HG03139 (cell line): ENCODE measurements at regions not wholly inside any gene's neighbourhood (a gene's known extent, or its start where the extent isn't known, plus 50 kb on each side); places are given as distances from the start of the nearest gene placed in this dataset.

Experiments used
- ATAC-seq: cut with Tn5 transposase; IDR thresholded peaks from one replicate; pipeline ENCODE4 v1.9.1; 2021; ENCODE audit not compliant: unreplicated experiment

DNA sequence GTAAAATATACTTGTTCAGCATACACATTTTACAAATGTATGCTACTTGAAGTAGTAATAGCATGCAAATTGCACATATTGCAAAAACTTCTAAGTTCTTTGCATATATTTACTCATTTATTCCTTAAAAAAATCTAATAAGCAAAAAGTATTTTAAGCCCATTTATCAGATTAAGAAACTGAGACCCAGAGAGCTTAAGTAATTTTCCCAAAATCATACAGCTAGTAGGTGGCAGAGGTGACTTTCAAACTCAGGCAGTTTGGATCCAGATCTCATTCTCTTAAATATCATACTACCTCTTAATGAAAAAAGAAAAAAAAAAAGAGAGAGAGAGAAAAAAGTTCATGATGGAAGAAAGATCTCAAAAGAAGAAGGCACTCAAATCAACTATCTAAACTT lies 157.9 kb downstream of the RPS12 start:
- ATAC-seq = no peak

DNA sequence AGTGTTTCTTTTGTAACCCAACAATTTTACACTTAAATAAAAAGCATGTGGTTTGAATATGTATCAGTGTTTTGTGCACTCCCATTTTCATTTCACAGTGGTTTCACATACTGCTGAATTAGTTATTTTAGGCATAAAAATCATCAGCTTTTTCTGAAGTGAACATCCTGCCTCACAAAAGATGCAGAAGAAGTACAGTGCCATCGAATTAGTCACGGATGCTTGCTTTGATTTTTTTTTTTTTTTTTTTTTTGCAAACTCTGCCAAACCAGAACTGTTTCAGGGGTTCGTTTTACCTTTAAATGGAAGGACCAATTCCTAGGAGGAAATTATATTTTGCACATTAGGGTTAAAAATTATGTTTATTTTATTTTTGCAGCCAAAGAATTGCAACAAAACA lies 158.6 kb downstream of the RPS12 start:
- no peak for ATAC-seq

DNA sequence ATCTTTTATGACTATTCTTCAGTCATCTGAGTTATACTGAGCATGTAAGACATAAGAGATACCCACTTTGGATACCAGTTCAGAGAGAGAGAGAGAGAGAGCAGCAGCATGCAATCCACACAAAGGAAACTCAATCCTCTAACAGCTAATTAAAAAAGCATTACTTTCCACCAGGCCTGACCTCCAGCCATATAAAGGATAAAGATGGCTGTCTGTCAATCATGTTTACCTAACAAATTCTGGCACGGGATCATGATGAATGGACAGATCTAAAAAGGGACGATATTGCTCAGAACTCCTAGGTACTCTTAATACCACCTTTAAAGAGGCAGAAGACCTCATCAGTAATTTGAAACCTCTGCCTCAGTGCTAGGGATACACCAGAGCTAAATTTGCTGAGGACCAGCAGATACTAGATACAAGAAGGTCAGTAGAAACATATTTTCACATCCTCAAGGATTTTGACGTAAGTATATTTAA lies 159.2 kb downstream of the RPS12 start:
- ATAC-seq = no peak

DNA sequence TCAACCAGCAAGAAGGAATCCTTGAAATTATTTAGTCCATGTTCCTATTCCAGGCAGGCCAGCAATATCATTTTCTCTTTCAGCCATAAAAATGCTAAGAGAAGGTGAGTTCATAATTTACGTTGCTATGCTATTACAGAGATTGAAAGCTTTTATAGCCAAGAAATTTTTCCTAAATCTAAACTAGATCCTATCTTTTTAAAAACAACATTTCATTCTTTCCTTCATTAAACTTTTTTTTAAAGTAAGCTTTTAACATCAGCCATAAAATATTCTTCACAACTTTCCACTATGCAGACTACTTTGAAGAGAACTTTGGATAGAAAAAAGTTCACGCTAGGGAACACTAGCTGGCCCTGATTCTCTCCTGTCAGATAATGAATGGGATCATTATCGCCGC lies 159.8 kb downstream of the RPS12 start:
- ATAC-seq = no peak

DNA sequence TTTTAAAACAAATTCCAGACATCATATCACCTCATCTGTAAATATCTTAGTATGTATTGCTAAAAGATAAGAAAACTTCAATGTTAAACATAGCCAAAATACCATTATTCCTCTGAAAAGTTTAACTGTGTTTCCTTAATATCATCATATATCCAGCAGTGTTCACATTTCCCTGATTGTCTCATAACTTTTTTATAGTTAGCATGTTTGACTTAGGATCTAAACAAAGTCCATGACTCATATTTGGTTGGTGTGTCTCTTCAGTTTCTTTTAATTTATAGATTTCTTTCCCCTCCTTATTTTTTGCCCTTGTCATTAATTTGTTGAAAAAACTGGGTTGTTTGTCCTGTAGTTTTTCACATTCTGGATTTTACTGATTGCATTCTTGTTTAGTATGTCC lies 163.0 kb downstream of the RPS12 start:
- ATAC-seq = no peak

DNA sequence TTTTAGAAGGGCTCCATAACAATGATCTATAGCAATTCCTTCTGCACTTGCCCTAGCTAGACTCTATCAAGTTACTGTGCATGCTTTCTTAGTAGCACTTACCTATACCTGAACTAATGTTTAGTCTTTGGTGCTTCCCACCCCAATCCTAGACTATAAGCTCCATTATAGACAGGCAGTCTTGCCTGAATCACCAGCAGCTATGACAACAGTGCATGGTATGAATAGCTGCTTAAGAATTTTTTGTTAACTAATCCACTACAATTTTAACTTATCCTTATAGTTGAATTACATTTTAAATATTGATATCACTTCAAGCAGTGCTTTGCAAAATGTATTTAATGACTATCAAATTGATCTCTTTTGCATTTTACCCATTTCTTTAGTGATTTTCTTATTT lies 164.3 kb downstream of the RPS12 start:
- ATAC-seq = no peak

DNA sequence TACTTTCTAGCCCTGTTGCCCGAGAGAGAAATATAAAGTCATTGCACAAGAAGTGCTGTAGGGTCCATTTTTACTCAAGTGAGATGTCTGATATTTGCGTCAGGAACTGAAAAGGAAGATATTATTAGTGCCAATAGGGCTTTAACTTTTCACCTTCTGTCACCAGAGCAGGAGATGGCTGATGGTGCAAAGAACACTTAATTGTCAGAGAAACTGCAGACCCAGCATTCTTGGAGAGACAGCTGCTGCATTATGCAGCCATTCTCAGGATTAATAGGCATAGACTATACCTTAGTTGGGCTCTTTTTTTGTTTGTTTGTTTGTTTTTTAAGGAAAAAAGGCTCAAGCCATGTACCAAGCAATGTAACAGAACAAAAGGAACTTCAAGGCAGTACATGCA lies 179.4 kb downstream of the RPS12 start:
- no peak for ATAC-seq

DNA sequence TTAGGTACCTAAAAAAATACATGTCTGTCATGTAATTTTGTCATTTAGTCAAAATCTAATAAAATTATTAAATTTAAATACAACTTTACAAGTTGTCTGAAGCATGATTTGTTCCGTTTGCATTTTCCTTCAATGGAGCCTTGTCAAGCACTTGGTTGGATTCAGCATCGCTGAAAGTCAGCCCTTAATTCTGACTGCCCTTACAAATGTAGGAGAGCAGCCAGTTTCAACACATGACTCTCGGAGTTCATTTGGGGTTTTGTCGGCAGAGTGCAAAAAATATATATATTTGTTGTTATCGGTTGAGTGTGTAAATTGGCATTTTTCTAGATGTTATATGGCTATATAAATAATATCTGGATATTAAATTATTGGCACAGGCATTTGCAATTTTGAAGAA lies 180.6 kb downstream of the RPS12 start:
- no peak for ATAC-seq

DNA sequence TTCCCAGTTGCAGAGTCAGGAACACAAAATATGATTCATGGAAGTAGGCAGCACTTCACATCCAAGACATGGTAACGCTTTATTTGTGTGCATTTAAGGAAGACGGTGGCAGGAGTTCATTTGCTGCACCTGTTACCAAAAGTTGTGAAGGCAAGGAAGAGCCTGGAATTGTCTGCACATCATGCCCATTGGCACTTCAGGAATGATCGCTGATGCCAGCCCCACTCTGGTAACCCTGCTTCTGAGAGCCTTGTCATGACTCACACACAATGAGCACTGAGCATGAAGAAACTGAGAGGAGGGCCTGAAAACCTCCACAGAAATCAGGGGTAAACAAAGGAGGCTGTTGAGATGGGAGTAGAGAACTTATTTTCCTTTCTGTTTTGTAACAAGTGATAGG lies 181.1 kb downstream of the RPS12 start:
- ATAC-seq = no peak

DNA sequence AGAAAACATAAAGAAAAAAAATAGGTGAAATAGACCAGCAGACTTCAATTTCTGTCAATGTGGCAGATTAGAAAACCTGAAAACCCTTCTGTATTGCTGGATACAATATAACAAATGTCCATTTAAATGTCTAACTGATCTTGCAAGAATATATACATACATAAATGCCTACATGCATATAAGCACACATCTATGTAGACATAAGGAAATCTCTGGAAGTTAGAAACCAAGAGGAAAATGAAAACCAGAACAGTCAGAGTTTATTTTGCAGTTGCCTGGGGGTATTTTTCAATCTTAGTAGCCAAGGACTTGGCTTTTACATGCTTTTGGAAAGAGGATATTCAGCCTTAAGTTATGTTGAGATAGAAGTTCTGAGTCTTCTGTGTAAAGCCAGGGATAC lies 184.0 kb downstream of the RPS12 start:
- ATAC-seq = no peak

DNA sequence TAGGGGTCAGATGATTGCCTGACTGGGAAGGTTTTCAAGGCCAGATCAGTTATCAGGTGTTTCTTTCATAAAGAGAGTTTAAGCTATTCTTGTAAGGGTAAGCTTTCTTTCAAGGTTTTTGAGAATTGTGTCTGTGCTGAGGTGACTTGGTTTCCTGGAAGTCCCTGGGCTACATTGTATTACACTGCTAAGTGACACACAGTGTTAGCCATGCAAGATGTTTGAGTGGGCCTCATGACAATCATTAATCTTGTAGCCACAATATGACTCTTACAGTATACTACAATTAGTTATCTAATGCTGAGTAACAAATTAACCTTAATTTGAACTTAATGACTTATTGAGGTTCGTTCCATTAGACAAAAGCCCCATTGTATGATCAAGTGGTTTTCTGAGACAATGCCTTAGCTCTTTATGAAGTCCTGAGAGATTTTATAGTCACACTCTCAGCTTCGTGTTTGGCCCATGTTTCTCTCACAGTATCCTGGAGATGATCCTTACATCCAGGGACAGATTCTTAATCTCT lies 186.7 kb downstream of the RPS12 start:
- no peak for ATAC-seq

DNA sequence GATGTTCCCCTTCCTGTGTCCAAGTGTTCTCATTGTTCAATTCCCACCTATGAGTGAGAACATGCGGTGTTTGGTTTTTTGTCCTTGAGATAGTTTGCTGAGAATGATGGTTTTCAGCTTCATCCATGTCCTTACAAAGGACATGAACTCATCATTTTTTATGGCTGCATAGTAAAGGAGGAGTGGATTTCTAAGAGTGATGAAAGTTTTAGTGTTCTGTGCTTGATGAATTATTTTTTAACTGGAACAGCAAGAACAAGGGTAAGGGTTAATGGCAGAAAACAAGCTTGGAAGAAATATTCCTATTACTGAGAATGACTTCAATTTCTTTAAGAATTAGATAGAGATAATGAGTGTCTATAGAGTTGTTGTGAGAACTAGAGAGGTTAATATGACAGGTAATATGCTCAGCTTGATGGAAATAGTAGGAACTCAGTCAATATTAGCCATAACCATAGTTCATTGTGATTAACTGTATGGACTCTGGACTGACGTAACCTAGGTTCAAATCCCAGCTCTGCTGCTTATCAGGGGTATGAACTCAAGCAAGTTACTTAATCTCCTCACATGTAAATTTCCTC lies 190.0 kb downstream of the RPS12 start:
- no peak for ATAC-seq

DNA sequence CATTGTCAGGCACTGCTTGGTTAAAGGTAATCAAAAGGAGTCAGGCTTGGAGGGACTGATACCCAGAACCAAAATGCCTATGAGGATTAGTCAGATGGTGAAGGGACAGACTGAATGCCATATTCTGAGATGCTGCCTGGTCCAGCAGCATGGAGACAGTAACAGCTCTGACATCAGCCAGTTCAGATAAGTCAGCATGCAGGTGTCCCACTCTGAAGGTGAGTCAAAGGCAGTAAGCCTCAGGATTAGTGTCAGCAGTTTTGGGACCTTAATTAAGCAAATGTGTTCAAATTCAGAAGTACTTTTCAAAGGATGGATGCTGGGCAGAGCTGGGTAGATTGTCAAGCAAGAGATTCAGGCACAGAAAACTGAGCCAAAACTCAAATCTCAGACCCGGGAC lies 198.4 kb downstream of the RPS12 start:
- no peak for ATAC-seq

DNA sequence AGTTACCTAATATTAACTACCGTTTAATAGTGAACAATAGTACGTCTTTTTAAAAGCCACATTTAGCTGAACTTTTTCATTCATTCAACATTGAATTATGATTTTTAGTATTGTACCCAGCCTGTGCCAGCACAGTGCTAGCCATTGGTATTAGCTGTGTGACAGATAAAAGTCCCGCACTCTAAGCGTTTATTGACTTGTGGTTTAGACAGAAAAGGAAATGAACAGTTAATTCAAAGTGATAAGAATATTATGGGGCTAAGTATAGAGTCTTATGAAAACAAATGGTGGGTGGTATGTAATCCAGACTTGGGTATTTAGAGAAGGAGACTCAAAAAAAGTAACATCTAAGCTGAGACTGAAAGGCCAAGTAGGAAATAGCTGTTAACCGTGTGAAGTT lies 202.3 kb downstream of the RPS12 start:
- ATAC-seq = no peak

DNA sequence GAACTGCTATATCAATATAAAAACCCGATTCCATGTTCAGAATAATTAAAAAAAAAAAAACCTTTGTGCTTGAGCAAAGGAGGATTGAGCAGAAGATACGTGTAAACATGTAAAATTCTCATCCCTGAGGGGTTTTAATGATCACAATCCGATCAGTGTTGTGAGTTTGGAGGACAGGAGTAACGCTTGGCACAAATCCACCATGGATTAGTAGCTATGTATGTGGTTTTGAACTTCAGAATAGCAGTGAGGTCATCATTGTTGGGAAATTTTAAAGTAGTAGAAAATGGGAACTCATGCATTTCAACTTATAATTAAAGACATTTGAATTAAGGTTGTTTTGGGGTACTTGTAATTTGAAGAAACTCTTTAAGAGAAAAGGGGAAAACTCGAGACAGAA lies 203.2 kb downstream of the RPS12 start:
- no peak for ATAC-seq

DNA sequence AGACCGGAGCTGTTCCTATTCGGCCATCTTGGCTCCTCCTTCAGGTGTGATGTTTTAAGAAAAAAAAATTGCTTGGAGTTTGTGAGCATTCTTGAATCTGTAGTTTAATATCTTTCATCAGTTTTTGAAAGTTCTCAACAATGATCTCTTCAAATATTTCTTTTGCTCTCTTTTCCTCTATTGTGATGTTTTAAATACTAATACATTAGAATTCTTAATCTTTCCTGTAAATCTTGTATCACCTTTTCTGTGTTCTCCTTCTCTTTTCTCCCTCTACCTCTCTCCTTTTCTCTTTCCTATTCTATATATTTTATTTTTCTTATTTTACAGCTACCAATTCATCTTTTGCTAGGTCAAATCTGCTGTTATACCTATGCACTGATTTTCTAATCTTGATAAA lies 212.3 kb downstream of the RPS12 start:
- no peak for ATAC-seq

DNA sequence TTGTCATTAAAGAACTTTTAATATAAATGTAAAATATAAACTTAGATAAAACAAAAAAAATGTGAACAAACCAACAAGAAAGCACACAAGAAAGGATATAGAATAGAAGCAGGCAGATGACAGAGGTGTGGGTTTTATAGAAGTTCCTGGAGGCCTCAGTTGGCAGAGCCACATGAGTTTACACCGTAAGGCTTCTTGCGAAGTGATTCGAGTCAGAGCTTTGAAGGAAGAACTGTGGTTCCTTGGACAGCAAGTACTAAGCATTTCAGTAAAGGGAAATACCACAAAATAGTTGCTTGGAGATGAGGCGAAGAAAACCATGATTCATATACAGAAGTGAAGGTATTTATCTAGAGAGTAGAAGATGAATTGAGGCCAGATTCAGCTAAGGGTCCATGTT lies 207.9 kb upstream of the EYA4 start:
- no peak for ATAC-seq

DNA sequence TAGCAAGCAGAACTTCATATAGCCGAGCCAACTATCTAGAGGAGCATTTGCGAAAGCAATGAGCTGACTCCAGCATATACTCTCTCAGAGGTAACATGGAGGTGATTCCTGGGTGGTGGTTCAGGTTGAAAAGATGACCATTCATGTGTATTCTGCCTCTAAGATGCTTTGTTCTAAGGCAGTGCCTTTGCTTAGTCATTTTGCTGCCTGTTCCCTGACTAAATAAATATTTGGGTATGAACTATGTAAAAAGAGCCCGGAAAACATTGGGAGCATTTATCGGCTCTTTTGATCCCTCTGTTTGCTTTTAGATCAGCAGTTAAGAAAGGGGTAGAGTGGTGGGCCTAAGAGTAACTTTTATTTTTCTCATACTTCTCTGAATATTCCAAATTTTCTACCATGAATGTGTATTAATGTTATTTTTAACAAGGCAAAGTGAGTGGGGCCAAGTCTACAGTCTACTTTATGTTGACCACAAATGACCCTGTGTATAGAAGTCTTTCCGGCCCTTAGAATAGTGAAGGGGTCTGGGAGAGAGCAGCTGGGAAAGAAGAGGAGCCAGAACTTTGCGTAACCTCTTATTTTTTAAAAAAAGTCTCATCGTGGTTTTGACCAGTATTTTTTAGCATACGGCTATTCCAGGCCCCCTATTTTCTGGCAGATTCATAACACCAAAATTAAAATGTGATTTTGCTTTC lies 206.5 kb upstream of the EYA4 start:
- no peak for ATAC-seq

DNA sequence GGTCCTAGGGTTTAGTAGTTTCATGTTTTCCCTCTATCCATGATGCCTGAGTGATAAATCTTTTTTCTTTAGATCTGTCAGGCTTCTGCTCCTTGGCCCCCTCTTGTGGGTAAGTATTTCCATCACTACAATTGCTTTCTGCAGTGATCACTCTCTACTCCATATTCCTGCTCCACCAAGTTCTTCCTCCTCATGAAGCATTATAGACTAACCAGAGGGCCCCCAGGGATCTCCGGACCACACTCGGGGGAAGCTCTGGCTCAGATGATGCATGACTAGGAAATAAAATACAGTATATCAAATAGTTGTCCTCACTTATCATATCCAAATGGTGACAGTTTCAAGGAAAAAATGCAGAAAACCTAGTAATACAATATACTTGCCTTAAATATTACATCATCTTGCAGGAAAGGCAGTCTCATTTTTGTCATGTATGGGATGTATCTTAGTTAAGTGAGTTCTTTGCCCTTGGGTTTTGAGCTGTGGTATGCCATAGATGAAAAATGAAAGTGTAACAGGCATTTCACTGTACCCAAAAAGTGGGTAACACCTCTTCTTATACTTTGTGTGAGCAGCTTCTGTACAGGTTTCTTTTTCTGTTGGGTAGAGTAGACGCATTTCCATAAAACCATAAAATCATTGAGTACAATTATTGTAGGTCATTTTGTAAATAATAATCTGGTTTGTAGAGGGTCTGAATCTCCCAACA lies 200.9 kb upstream of the EYA4 start:
- ATAC-seq = no peak

DNA sequence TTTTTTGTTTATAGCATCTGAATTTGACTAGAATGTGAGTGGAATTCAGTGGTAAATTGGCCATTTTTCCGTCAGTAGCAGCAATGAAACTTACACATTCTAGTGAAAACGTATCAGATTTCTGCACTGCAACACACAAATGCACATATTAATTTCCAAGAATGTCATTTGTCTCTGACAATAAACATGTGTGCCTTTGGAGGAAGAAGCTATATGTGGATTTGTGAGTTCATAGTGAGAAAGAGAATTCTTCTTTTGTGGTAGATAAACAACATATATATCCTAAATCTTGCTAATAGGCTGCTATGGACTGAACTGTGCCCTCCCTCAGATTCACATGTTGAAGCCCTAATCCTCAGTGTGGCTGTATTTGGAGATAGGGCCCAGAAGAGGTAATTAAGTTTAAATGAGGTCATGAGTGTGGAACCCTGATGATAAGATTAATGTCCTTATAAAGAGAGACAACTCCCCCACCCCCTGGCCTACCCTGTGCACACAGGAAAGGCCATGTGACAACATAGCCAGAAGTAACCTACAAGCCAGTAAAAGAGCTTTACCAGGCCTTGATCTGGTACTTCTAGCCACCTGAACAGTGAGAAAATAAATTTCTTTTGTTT lies 200.2 kb upstream of the EYA4 start:
- no peak for ATAC-seq

DNA sequence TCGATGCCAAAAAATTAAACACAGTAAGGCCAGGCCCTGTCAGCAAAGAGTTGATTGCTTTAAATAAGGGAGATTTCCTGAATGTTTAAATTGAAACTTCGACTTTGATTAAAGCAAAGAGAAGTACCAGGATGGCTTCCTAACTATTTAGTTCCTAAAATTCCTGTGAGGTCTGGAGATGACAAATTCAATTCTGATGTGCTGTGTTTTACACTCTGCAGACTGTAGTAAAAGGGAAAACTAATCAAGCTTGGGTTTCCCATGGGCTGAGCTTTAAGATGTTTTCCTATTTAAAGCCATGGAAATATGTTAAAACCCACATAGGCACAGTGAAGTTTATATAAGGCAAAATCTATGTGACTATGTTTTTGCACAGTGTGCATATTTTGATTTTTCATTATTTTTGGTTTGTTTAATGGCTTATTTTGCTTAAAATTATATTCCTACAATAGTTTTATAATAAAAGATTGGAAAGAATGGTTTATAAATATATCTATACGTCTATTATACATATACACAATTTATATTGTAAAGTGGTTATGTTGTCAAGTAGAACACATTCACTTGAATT lies 198.5 kb upstream of the EYA4 start:
- no peak for ATAC-seq
